Neuronal stem cell (in vitro differentiated cells): ENCODE measurements at regions not wholly inside any gene's neighbourhood (a gene's known extent, or its start where the extent isn't known, plus 50 kb on each side); places are given as distances from the start of the nearest gene placed in this dataset.
"Not testable (repeated sequence)": the region's sequence is repeated elsewhere in the genome, so short reads cannot be mapped to it uniquely, and the experiment has no call there.

Experiments used
- DNase-seq: peaks from one replicate; pipeline ENCODE4 v3.0.0-alpha.2; 2013; ENCODE audit warnings: low spot score
- H2AFZ ChIP-seq: one replicate; pipeline ENCODE4 v1.6.1; 2013; ENCODE audit warnings: mild to moderate bottlenecking, low read length, inconsistent platforms
- H2AK5ac ChIP-seq: 2 replicates; pipeline ENCODE4 v1.6.1; 2013; ENCODE audit warnings: low read depth, mild to moderate bottlenecking, inconsistent platforms, low read length, moderate library complexity, mixed read lengths
- H2BK120ac ChIP-seq: 2 replicates; pipeline ENCODE4 v1.6.1; 2013; ENCODE audit warnings: low read depth, mild to moderate bottlenecking, inconsistent platforms, low read length, moderate library complexity, mixed read lengths
- H2BK12ac ChIP-seq: one replicate; pipeline ENCODE4 v1.6.1; 2013; ENCODE audit warnings: low read length, inconsistent platforms
- H2BK15ac ChIP-seq: 2 replicates; pipeline ENCODE4 v1.6.1; 2013; ENCODE audit warnings: mild to moderate bottlenecking, low read length, inconsistent platforms, mixed read lengths
- H2BK5ac ChIP-seq: one replicate; pipeline ENCODE4 v1.6.1; 2013; ENCODE audit warnings: inconsistent platforms, mild to moderate bottlenecking, low read length, moderate library complexity
- H3K14ac ChIP-seq: one replicate; pipeline ENCODE4 v1.6.1; 2013; ENCODE audit warnings: low read length, inconsistent platforms
- H3K18ac ChIP-seq: 2 replicates; pipeline ENCODE4 v1.6.1; 2013; ENCODE audit warnings: low read length, inconsistent platforms
- H3K23ac ChIP-seq: 2 replicates; pipeline ENCODE4 v1.6.1; 2013; ENCODE audit warnings: low read depth, mild to moderate bottlenecking, mixed read lengths, low read length, inconsistent platforms; ENCODE audit not compliant: poor library complexity
- H3K27ac ChIP-seq: replicated peaks from 3 replicates; pipeline ENCODE4 v1.5.1; 2013; ENCODE audit warnings: low read length, inconsistent platforms
- H3K27me3 ChIP-seq, 3 experiments: 2 replicates each; pipeline ENCODE4 v1.6.1; 2013; ENCODE audit warnings: low read length in 3 of 3, mild to moderate bottlenecking in 2 of 3, inconsistent platforms in 1 of 3, low read depth in 1 of 3, mixed read lengths in 1 of 3, moderate library complexity in 1 of 3; ENCODE audit not compliant: control insufficient read depth in 3 of 3, insufficient read depth in 3 of 3
- H3K36me3 ChIP-seq, 2 donors: replicated peaks in 1 of 2; 2 replicates each; pipeline ENCODE4 v1.6.1; 2013; ENCODE audit warnings: low read length in 2 of 2; ENCODE audit not compliant: control insufficient read depth in 2 of 2, insufficient read depth in 2 of 2
- H3K4ac ChIP-seq: 2 replicates; pipeline ENCODE4 v1.6.1; 2013; ENCODE audit warnings: inconsistent platforms, mild to moderate bottlenecking, low read length, moderate library complexity
- H3K4me1 ChIP-seq, 2 donors: 1 replicate in 1 of 2; 2 replicates in 1 of 2; pipeline ENCODE4 v1.6.1; 2013; ENCODE audit warnings: low read length in 2 of 2, low read depth in 1 of 2; ENCODE audit not compliant: control insufficient read depth in 2 of 2, insufficient read depth in 1 of 2
- H3K4me2 ChIP-seq: one replicate; pipeline ENCODE4 v1.6.1; 2013; ENCODE audit warnings: mild to moderate bottlenecking, low read length, inconsistent platforms; ENCODE audit not compliant: insufficient read depth, poor library complexity, severe bottlenecking
- H3K4me3 ChIP-seq, 2 donors: 2 replicates each; pipeline ENCODE4 v1.5.1; 2013; ENCODE audit warnings: low read length in 2 of 2, mild to moderate bottlenecking in 2 of 2, inconsistent platforms in 1 of 2, moderate library complexity in 1 of 2
- H3K79me1 ChIP-seq: one replicate; pipeline ENCODE4 v1.6.1; 2013; ENCODE audit warnings: low read depth, mild to moderate bottlenecking, inconsistent platforms, low read length, moderate library complexity
- H3K9ac ChIP-seq: one replicate; pipeline ENCODE4 v1.6.1; 2013; ENCODE audit warnings: mild to moderate bottlenecking, low read depth, low read length, inconsistent platforms; ENCODE audit not compliant: poor library complexity
- H3K9me3 ChIP-seq, 2 donors: replicated peaks in 1 of 2; 2 replicates each; pipeline versions ENCODE3 to v1.6.1; 2013; ENCODE audit warnings: low read length in 2 of 2, mild to moderate bottlenecking in 2 of 2, inconsistent platforms in 1 of 2, low read depth in 1 of 2, mixed read lengths in 1 of 2, moderate library complexity in 1 of 2; ENCODE audit not compliant: control insufficient read depth in 2 of 2, insufficient read depth in 1 of 2
- H4K8ac ChIP-seq: one replicate; pipeline ENCODE4 v1.6.1; 2013; ENCODE audit warnings: low read depth, mild to moderate bottlenecking, inconsistent platforms, low read length, moderate library complexity
- H4K91ac ChIP-seq: one replicate; pipeline ENCODE4 v1.6.1; 2013; ENCODE audit warnings: low read length, low read depth, mild to moderate bottlenecking, inconsistent platforms; ENCODE audit not compliant: poor library complexity
- WGBS, 2 donors: extraction: QIAGEN DNeasy Blood & Tissue Kit; methylation state at CpG; one replicate each; pipeline ENCODE4 v1.1.7; 2013; ENCODE audit warnings: missing lambda C conversion rate in 2 of 2, mixed read lengths in 1 of 2; ENCODE audit not compliant: insufficient read length in 2 of 2, insufficient replicate concordance in 1 of 2; ENCODE audit errors: extremely low coverage in 2 of 2; 5-methylcytosine and 5-hydroxymethylcytosine counted together

- no peak overlapping the region for H2BK12ac ChIP-seq
- no peak overlapping the region for H2BK5ac ChIP-seq
- no peak overlapping the region for H2AK5ac ChIP-seq
- no peaks in the 10 kb centered on the region for H3K9me3 ChIP-seq
- no peak overlapping the region for H3K4me2 ChIP-seq
- no peak overlapping the region for H4K91ac ChIP-seq
- H3K27ac ChIP-seq: no peak overlapping the region
- no peaks in the 10 kb centered on the region for H3K27me3 ChIP-seq
- no peak for DNase-seq
- H3K9ac ChIP-seq: no peak overlapping the region
- H3K23ac ChIP-seq: no peak overlapping the region
- no peaks in the 10 kb centered on the region for H3K79me1 ChIP-seq
- no peak overlapping the region for H2BK15ac ChIP-seq
- no peak overlapping the region for H3K4me3 ChIP-seq
- no peak overlapping the region for H2AFZ ChIP-seq
- H2BK120ac ChIP-seq: no peak overlapping the region
- WGBS, 2 donors: no CpG with 5 or more reads among the region's 2 CpGs
- H4K8ac ChIP-seq: no peak overlapping the region
- H3K18ac ChIP-seq: no peak overlapping the region
- no peaks in the 10 kb centered on the region for H3K36me3 ChIP-seq
- H3K4ac ChIP-seq: no peak overlapping the region
- no peaks in the 10 kb centered on the region for H3K4me1 ChIP-seq
- H3K14ac ChIP-seq: no peak overlapping the region
Measured at GRCh38 chr12:74031045-74031444, 506.6 kb upstream of the ATXN7L3B start.

GRCh38 chr12:74033531-74033930 lies 504.1 kb upstream of the ATXN7L3B start:
- WGBS, 2 donors: no CpG with 5 or more reads among the region's 3 CpGs
- Histone ChIP-seq H3K27me3 (no peaks in the 10 kb centered on the region), H3K14ac (no peak overlapping the region), H3K18ac (no peak overlapping the region), H3K4me2 (no peak overlapping the region), H2BK15ac (no peak overlapping the region), H4K91ac (no peak overlapping the region), H3K23ac (no peak overlapping the region), H2AFZ (no peak overlapping the region), H3K27ac (no peak overlapping the region), H2BK120ac (no peak overlapping the region), H2AK5ac (no peak overlapping the region), H2BK12ac (no peak overlapping the region), H4K8ac (no peak overlapping the region), H3K4ac (no peak overlapping the region), H3K79me1 (no peaks in the 10 kb centered on the region), H3K9ac (no peak overlapping the region), H2BK5ac (no peak overlapping the region), H3K9me3 (peaks cover 0 to 1% of the 10 kb centered on the region in 2 donors), H3K4me1 (no peaks in the 10 kb centered on the region), H3K36me3 (no peaks in the 10 kb centered on the region), H3K4me3 (no peak overlapping the region)
- no peak for DNase-seq

DNA sequence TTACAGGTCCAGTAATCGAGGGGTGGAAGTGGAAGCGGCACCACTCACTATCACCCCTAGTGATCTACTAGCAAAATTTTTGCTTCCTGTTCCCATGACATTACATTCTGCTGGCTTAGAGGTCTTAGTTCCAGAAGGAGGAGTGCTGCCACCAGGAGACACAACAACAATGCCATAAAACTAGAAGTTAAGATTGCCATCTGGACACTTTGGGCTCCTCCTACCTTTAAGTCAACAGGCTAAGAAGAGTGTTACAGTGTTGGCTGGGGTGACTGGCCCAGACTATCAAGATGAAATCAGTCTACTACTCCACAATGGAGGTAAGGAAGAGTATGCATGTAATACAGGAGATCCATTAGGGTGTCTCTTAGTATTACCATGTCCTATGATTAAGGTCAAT lies 498.5 kb upstream of the ATXN7L3B start:
- not testable (repeated sequence) for H3K9me3 ChIP-seq, H2BK120ac ChIP-seq, H3K9ac ChIP-seq, DNase-seq, H2AFZ ChIP-seq, H3K4me1 ChIP-seq, H3K23ac ChIP-seq, H3K79me1 ChIP-seq, H2BK15ac ChIP-seq, H3K18ac ChIP-seq, H2BK5ac ChIP-seq, H3K4ac ChIP-seq, H2BK12ac ChIP-seq, H3K4me2 ChIP-seq, H3K4me3 ChIP-seq, H2AK5ac ChIP-seq, H3K27ac ChIP-seq, H3K36me3 ChIP-seq, H4K8ac ChIP-seq, H3K14ac ChIP-seq, H3K27me3 ChIP-seq, H4K91ac ChIP-seq
- WGBS, 2 donors: no CpG with 5 or more reads among the region's 2 CpGs

GRCh38 chr12:74043343-74043742 lies 494.3 kb upstream of the ATXN7L3B start:
- no peak overlapping the region for H3K27ac ChIP-seq
- H3K4me1 ChIP-seq: no peaks in the 10 kb centered on the region
- no peak overlapping the region for H3K9ac ChIP-seq
- no peaks in the 10 kb centered on the region for H3K36me3 ChIP-seq
- no peak overlapping the region for H2BK12ac ChIP-seq
- H2BK15ac ChIP-seq: no peak overlapping the region
- H3K9me3 ChIP-seq: peaks cover 0 to under 1% of the 10 kb centered on the region in 2 donors
- WGBS, 2 donors: no CpG with 5 or more reads among the region's 3 CpGs
- no peak for DNase-seq
- no peak overlapping the region for H3K4ac ChIP-seq
- H3K18ac ChIP-seq: no peak overlapping the region
- no peak overlapping the region for H4K8ac ChIP-seq
- H3K79me1 ChIP-seq: no peaks in the 10 kb centered on the region
- H3K4me2 ChIP-seq: no peak overlapping the region
- H3K27me3 ChIP-seq: no peaks in the 10 kb centered on the region
- H3K14ac ChIP-seq: no peak overlapping the region
- no peak overlapping the region for H2AFZ ChIP-seq
- H2AK5ac ChIP-seq: no peak overlapping the region
- H3K4me3 ChIP-seq: no peak overlapping the region
- H2BK120ac ChIP-seq: no peak overlapping the region
- H3K23ac ChIP-seq: no peak overlapping the region
- H4K91ac ChIP-seq: no peak overlapping the region
- no peak overlapping the region for H2BK5ac ChIP-seq
